A673 (cell line): ENCODE measurements at regions not wholly inside any gene's neighbourhood (a gene's known extent, or its start where the extent isn't known, plus 50 kb on each side); places are given as distances from the start of the nearest gene placed in this dataset.

ENCODE experiments used
- EZH2 ChIP-seq: fragments of 200-600 bp; sonication (generic); IDR thresholded peaks from 2 replicates; pipeline ENCODE4 v1.6.1; 2017; ENCODE audit warnings: borderline replicate concordance, low read depth, mild to moderate bottlenecking, mixed read lengths, antibody characterized with exemption, low read length; ENCODE audit not compliant: poor library complexity, severe bottlenecking
- TF ChIP-seq, protein P1 (sequence below): fragments of 300-800, 200-600 bp; sonication (generic); conservative IDR thresholded peaks from 2 replicates; pipeline ENCODE4 v1.5.1; 2017; ENCODE audit warnings: low read depth, mild to moderate bottlenecking, antibody characterized with exemption, low read length, moderate library complexity, mixed read lengths

DNA sequence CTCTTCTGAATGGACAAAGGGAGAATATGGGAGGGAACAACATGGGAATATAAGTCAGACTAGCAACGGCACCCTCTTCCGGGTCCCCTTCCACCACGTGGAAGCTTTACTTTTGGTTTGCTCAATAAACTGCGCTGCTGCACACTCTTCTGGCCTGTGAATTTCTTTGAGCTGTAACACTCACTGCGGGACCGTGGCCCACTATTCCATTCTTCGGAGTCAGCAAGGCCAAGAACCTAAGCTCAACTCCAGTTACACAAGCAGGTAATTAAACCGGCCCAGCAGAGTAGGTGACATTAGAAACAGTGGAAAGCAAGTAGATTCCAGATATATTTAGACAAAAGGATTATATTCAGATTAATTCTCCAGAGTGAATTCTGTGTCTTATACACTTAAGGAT lies 697.4 kb upstream of the NXPH2 start:
- TF ChIP-seq, protein P1, sequence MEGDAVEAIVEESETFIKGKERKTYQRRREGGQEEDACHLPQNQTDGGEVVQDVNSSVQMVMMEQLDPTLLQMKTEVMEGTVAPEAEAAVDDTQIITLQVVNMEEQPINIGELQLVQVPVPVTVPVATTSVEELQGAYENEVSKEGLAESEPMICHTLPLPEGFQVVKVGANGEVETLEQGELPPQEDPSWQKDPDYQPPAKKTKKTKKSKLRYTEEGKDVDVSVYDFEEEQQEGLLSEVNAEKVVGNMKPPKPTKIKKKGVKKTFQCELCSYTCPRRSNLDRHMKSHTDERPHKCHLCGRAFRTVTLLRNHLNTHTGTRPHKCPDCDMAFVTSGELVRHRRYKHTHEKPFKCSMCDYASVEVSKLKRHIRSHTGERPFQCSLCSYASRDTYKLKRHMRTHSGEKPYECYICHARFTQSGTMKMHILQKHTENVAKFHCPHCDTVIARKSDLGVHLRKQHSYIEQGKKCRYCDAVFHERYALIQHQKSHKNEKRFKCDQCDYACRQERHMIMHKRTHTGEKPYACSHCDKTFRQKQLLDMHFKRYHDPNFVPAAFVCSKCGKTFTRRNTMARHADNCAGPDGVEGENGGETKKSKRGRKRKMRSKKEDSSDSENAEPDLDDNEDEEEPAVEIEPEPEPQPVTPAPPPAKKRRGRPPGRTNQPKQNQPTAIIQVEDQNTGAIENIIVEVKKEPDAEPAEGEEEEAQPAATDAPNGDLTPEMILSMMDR, result no peak
- no peak for TF ChIP-seq EZH2
